Muscle layer of duodenum (tissue), 2 donors: ENCODE measurements at regions not wholly inside any gene's neighbourhood (a gene's known extent, or its start where the extent isn't known, plus 50 kb on each side); places are given as distances from the start of the nearest gene placed in this dataset.

Experiments used
- H3K27ac ChIP-seq: one replicate; pipeline ENCODE4 v1.7.0; 2013; ENCODE audit warnings: mild to moderate bottlenecking, low read length
- H3K27me3 ChIP-seq: one replicate; pipeline ENCODE4 v1.7.0; 2013; ENCODE audit warnings: low read depth, mild to moderate bottlenecking, control low read depth, low read length
- H3K36me3 ChIP-seq, 2 donors: one replicate each; pipeline ENCODE4 v1.7.0; 2013; ENCODE audit warnings: low read length in 2 of 2, control low read depth in 1 of 2, mild to moderate bottlenecking in 1 of 2; ENCODE audit not compliant: insufficient read depth in 2 of 2, control insufficient read depth in 1 of 2
- H3K4me1 ChIP-seq, 2 donors: one replicate each; pipeline ENCODE4 v1.7.0; 2013; ENCODE audit warnings: low read length in 2 of 2, mild to moderate bottlenecking in 2 of 2, control low read depth in 1 of 2, moderate library complexity in 1 of 2; ENCODE audit not compliant: insufficient read depth in 2 of 2, control insufficient read depth in 1 of 2
- H3K4me3 ChIP-seq, 2 donors: one replicate each; pipeline ENCODE4 v1.7.0; 2013; ENCODE audit warnings: low read length in 2 of 2, low read depth in 1 of 2, mild to moderate bottlenecking in 1 of 2
- H3K9me3 ChIP-seq, 2 donors: one replicate each; pipeline ENCODE4 v1.7.0; 2013; ENCODE audit warnings: low read length in 2 of 2, control low read depth in 1 of 2, mild to moderate bottlenecking in 1 of 2; ENCODE audit not compliant: control insufficient read depth in 1 of 2
- donor health status: healthy.

DNA sequence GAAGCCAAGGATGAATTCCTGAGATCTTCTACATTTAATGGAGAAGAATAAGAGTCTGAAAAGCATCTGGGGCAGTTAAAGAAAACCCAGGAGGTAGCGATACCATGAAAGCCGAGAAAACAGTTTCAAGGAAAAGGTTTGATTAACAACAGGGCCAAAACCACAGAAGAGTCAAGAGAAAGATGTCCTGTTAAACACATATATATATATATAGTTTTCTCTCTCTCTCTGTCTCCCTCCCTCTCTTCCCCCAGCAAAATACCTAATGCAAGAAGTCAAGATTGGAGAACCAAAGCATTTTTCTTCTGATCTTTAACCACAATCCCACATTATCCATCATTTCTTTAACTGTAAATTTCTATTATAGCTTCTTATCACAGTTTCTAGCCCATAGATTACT, 261.4 kb downstream of the SNX13 start:
- Histone ChIP-seq H3K27me3 (no peaks in the 10 kb centered on the region), H3K4me3 (no peak overlapping the region), H3K4me1 (peaks cover 0 to 8% of the 10 kb centered on the region in 2 donors), H3K9me3 (no peaks in the 10 kb centered on the region), H3K27ac (no peak overlapping the region), H3K36me3 (no peaks in the 10 kb centered on the region)

DNA sequence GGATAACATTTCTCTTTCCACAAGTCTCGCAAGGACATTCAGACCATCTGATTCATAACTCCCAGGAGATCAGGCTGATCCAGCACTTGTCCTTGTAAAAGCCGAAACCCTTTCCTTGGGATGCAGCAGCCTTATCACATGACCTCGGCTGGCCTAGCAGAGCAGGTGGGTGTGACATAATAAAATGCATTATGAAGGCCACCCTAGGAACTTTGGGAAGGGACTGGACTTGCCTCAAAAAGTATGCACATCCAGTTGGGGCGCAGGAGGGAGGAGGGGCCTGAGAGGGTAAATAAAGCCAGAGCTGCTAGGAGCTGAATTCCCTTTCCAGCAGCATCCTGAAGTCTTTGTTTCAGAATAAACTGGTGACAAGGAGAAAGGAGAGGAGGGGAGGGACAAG, 260.8 kb downstream of the SNX13 start:
- Histone ChIP-seq H3K36me3 (no peaks in the 10 kb centered on the region), H3K27me3 (no peaks in the 10 kb centered on the region), H3K4me3 (no peak overlapping the region), H3K9me3 (no peaks in the 10 kb centered on the region), H3K4me1 (peaks cover 0 to 8% of the 10 kb centered on the region in 2 donors), H3K27ac (no peak overlapping the region)

GRCh38 chr7:17680026-17680425, 260.3 kb downstream of the SNX13 start:
- no peak overlapping the region for H3K4me3 ChIP-seq
- H3K36me3 ChIP-seq: no peaks in the 10 kb centered on the region
- H3K27me3 ChIP-seq: no peaks in the 10 kb centered on the region
- H3K9me3 ChIP-seq: no peaks in the 10 kb centered on the region
- H3K4me1 ChIP-seq: peaks cover 0 to 8% of the 10 kb centered on the region in 2 donors
- no peak overlapping the region for H3K27ac ChIP-seq

DNA sequence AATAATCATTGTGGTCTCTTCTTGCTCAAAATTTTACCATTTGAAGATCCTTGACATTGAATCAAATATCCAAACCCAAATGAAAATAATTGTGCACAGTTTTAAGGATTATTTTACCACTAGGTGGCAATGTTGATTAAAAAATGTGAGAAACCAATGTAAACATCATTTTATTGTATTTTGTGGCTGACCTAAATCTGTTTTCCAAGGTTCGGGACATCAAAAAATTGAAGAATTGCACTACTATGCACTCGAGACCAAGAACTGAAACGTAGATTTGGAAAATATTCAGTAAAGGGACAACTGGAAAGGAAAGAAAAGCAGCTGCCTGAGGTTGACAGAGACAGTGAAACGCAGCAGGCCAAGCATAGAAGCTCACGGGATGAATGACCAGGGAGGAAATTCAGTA, 259.3 kb downstream of the SNX13 start:
- Histone ChIP-seq H3K4me1 (peaks cover 0 to 8% of the 10 kb centered on the region in 2 donors), H3K27me3 (no peaks in the 10 kb centered on the region), H3K36me3 (no peaks in the 10 kb centered on the region), H3K27ac (no peak overlapping the region), H3K4me3 (no peak overlapping the region), H3K9me3 (no peaks in the 10 kb centered on the region)

DNA sequence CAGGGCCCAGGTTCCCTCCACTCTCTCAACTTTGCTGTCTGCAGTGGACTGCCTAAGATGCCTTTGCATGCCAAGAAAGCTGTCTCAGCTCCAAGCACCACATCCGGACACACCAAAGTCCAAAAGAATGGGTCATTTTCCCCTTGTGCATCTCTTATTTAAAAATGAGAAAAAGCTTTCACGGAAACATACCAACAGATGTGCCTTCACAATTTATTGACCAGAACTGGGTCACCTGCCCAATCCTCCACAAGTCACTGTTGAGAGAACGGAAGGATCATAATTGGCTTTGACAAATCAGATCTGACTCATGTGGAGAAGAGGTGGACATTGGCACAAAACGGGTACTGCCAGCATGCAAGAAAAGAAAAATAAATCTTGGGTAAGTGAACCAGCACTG, 258.3 kb downstream of the SNX13 start:
- Histone ChIP-seq H3K9me3 (no peaks in the 10 kb centered on the region), H3K36me3 (no peaks in the 10 kb centered on the region), H3K4me3 (no peak overlapping the region), H3K27ac (no peak overlapping the region), H3K4me1 (peaks cover 0 to 8% of the 10 kb centered on the region in 2 donors), H3K27me3 (no peaks in the 10 kb centered on the region)

DNA sequence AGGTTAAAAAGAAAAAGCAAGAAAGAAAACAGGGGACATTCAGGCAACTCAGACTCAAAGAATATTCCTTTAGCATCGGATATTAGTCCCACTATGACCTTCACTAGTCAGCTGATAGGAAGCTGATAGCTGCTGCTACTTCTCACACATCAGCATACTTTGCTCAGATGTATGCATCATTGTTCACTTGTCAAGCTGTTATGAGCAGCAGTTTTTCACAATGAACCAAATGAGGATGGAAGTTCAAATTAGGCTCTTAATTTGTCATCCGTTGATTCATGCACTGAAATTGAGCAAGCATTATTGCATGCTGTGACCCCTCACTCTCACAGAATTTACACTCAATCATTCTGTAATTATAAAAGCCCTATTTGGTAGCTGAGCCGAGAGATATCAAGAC, 257.7 kb downstream of the SNX13 start:
- H3K27me3 ChIP-seq: no peaks in the 10 kb centered on the region
- no peak overlapping the region for H3K27ac ChIP-seq
- peaks cover 0 to 8% of the 10 kb centered on the region in 2 donors for H3K4me1 ChIP-seq
- H3K36me3 ChIP-seq: no peaks in the 10 kb centered on the region
- no peak overlapping the region for H3K4me3 ChIP-seq
- H3K9me3 ChIP-seq: no peaks in the 10 kb centered on the region

- Histone ChIP-seq H3K36me3 (no peaks in the 10 kb centered on the region), H3K27ac (no peak overlapping the region)
Observed at GRCh38 chr7:17685141-17685540, 255.2 kb downstream of the SNX13 start.

GRCh38 chr7:17687361-17687760, 252.9 kb downstream of the SNX13 start:
- H3K9me3 ChIP-seq: no peaks in the 10 kb centered on the region
- no peaks in the 10 kb centered on the region for H3K27me3 ChIP-seq

More at GRCh38 chr7:17685141-17685540, 255.2 kb downstream of the SNX13 start:
- no peaks in the 10 kb centered on the region for H3K9me3 ChIP-seq
- H3K4me3 ChIP-seq: no peak overlapping the region
- H3K4me1 ChIP-seq: peaks cover 0 to 2% of the 10 kb centered on the region in 2 donors
- H3K27me3 ChIP-seq: no peaks in the 10 kb centered on the region

DNA sequence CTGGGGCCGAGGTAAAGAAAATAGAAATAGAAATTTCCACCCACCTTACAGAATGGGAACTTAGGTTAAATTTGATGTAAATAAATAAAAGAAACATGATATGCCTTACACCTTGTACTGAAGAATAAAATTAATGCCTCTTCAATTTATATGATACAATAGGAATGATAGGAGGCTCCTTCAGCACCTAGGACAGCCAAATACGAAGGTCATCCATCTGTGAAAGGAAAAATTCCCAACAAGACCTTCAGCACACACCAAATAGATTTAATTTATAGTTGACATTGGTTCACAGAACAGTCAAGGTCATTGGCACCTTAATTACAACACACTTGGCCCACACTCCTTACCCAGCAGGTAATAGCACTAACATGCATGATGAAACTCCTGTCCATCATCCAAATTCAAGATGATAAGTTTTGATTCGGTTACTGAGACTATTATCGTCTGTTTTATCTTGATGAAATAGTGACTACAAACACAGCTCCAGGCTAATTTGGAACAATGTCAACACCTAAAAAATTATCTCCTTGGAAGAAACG, 250.9 kb downstream of the SNX13 start:
- Histone ChIP-seq H3K27me3 (no peaks in the 10 kb centered on the region), H3K4me1 (no peaks in the 10 kb centered on the region), H3K36me3 (no peaks in the 10 kb centered on the region), H3K27ac (no peak overlapping the region), H3K4me3 (no peak overlapping the region), H3K9me3 (no peaks in the 10 kb centered on the region)

More at GRCh38 chr7:17687361-17687760, 252.9 kb downstream of the SNX13 start:
- Histone ChIP-seq H3K27ac (no peak overlapping the region), H3K36me3 (no peaks in the 10 kb centered on the region), H3K4me3 (no peak overlapping the region), H3K4me1 (no peaks in the 10 kb centered on the region)

DNA sequence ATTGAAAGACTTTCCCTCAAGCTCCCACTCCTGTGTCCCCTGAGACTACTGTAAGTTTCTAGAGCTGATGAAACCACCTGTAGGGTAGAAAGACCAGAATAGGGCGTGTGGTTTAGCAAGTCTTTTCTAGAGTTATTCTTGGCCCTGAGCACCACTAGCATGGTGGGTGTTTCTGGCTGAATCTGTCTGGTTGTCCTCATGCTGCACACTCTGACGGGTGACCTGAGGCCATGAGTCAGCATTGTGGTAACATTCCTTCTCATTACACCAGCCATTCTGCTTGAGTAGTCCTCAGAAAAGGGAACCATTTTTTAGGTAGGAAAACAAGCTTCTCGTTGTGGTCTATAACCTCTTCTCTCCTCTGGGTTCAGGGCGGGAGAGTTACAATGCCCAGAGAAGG, 250.3 kb downstream of the SNX13 start:
- Histone ChIP-seq H3K4me1 (no peaks in the 10 kb centered on the region), H3K27ac (no peak overlapping the region), H3K36me3 (no peaks in the 10 kb centered on the region), H3K27me3 (no peaks in the 10 kb centered on the region), H3K4me3 (no peak overlapping the region), H3K9me3 (no peaks in the 10 kb centered on the region)

- Histone ChIP-seq H3K4me3 (no peak overlapping the region), H3K4me1 (no peaks in the 10 kb centered on the region), H3K27me3 (no peaks in the 10 kb centered on the region), H3K9me3 (peaks cover 16 to 18% of the 10 kb centered on the region in 2 donors), H3K36me3 (no peaks in the 10 kb centered on the region), H3K27ac (no peak overlapping the region)
Observed at GRCh38 chr7:17696422-17696821, 243.9 kb downstream of the SNX13 start.

- Histone ChIP-seq H3K4me3 (no peak overlapping the region), H3K9me3 (peaks cover 16 to 18% of the 10 kb centered on the region in 2 donors), H3K36me3 (no peaks in the 10 kb centered on the region), H3K27me3 (no peaks in the 10 kb centered on the region), H3K4me1 (no peaks in the 10 kb centered on the region), H3K27ac (no peak overlapping the region)
Observed at GRCh38 chr7:17697128-17697881, 243.0 kb downstream of the SNX13 start.
